HG03159 (cell line): ENCODE measurements at regions not wholly inside any gene's neighbourhood (a gene's known extent, or its start where the extent isn't known, plus 50 kb on each side); places are given as distances from the start of the nearest gene placed in this dataset.

Experiments
- ATAC-seq: cut with Tn5 transposase; IDR thresholded peaks from one replicate; pipeline ENCODE4 v1.9.1; 2021; ENCODE audit warnings: mild to moderate bottlenecking, moderate library complexity; ENCODE audit not compliant: unreplicated experiment

- ATAC-seq = no peak
These were observed 975.5 kb upstream of the ACVR2A start for GRCh38 chr2:146869328-146869727.

GRCh38 chr2:146868051-146868450 lies 976.8 kb upstream of the ACVR2A start:
- no peak for ATAC-seq

GRCh38 chr2:146867477-146867986 lies 977.3 kb upstream of the ACVR2A start:
- ATAC-seq = no peak

GRCh38 chr2:146853741-146854444 lies 990.9 kb upstream of the ACVR2A start:
- no peak for ATAC-seq

GRCh38 chr2:146852661-146853060 lies 992.2 kb upstream of the ACVR2A start:
- no peak for ATAC-seq

GRCh38 chr2:146850746-146851145 lies 994.1 kb upstream of the ACVR2A start:
- no peak for ATAC-seq

- ATAC-seq = no peak
These were observed 997.0 kb upstream of the ACVR2A start for GRCh38 chr2:146847846-146848245.

GRCh38 chr2:146844226-146844990 lies 1000.4 kb upstream of the ACVR2A start:
- no peak for ATAC-seq

GRCh38 chr2:146837857-146838256 lies 1007.0 kb upstream of the ACVR2A start:
- no peak for ATAC-seq

GRCh38 chr2:146826388-146826787 lies 1018.4 kb upstream of the ACVR2A start:
- ATAC-seq = no peak

- ATAC-seq = no peak
These were observed 1023.0 kb upstream of the ACVR2A start for GRCh38 chr2:146821836-146822316.

- no peak for ATAC-seq
These were observed 1024.2 kb upstream of the ACVR2A start for GRCh38 chr2:146820672-146821071.

- ATAC-seq = no peak
These were observed 1026.7 kb upstream of the ACVR2A start for GRCh38 chr2:146818122-146818521.

GRCh38 chr2:146817613-146818012 lies 1027.2 kb upstream of the ACVR2A start:
- ATAC-seq = no peak

- ATAC-seq = no peak
These were observed 1029.9 kb upstream of the ACVR2A start for GRCh38 chr2:146814971-146815370.

GRCh38 chr2:146807568-146808168 lies 1037.2 kb upstream of the ACVR2A start:
- no peak for ATAC-seq

GRCh38 chr2:146806364-146807005 lies 1038.3 kb upstream of the ACVR2A start:
- no peak for ATAC-seq

- no peak for ATAC-seq
These were observed 1040.5 kb upstream of the ACVR2A start for GRCh38 chr2:146804288-146804687.

GRCh38 chr2:146801886-146802285 lies 1042.9 kb upstream of the ACVR2A start:
- no peak for ATAC-seq

- no peak for ATAC-seq
These were observed 1058.4 kb upstream of the ACVR2A start for GRCh38 chr2:146786396-146786795.

- no peak for ATAC-seq
These were observed 1059.7 kb upstream of the ACVR2A start for GRCh38 chr2:146785101-146785500.
